Pancreas (tissue), 10 donors: ENCODE measurements at regions not wholly inside any gene's neighbourhood (a gene's known extent, or its start where the extent isn't known, plus 50 kb on each side); places are given as distances from the start of the nearest gene placed in this dataset.

Experiments
- ATAC-seq, 4 donors: fragments of 200-7000 bp; cut with Tn5 transposase; one replicate each; pipeline versions ENCODE4 v1.8.0 to v1.9.1; 2020; ENCODE audit warnings: mild to moderate bottlenecking in 4 of 4, moderate library complexity in 4 of 4
- DNase-seq, 6 donors: peaks; one replicate each; pipeline ENCODE4 v3.0.0-alpha.2; 2020
- FAIRE-seq: peaks from 2 replicates; lab custom pipeline; 2012; peaks lifted over from hg19 to GRCh38; lab: Jason Lieb, UNC
- H3K27ac ChIP-seq, 4 donors: fragments of 200-600 bp; sonication (generic); 1 replicate in 3 of 4; 2 replicates in 1 of 4; pipeline versions ENCODE4 v1.5.0 to v1.8.0; 2020
- H3K27me3 ChIP-seq, 4 donors: fragments of 200-600 bp; one replicate each; pipeline ENCODE4 v1.8.0; 2021
- H3K36me3 ChIP-seq, 3 donors: fragments of 200-600 bp; sonication (generic) in 1 of 3; one replicate each; pipeline versions ENCODE4 v1.5.0 to v1.8.0; 2020 to 2021
- H3K4me1 ChIP-seq, 3 donors: fragments of 200-600 bp; one replicate each; pipeline ENCODE4 v1.8.0; 2021
- H3K4me3 ChIP-seq, 4 donors: fragments of 200-600 bp; sonication (generic) in 2 of 4; one replicate each; pipeline versions ENCODE4 v1.5.0 to v1.8.0; 2020 to 2021
- H3K9me3 ChIP-seq, 4 donors: fragments of 200-600 bp; one replicate each; pipeline ENCODE4 v1.8.0; 2021
- WGBS, 2 donors: extraction: QIAGEN DNeasy Blood & Tissue Kit; methylation state at CpG; one replicate each; pipeline ENCODE4 v1.1.7; 2013; 5-methylcytosine and 5-hydroxymethylcytosine counted together
- intact Hi-C, 3 donors: fragments of 100-400 bp; cut with DNase I; formaldehyde crosslinking; loops; one replicate each; pipeline versions ENCODE4 v1.11.1 to v1.14.2; 2022
- TF ChIP-seq, protein P1 (sequence below), 4 donors: fragments of 200-600 bp; sonication (generic) in 3 of 4; IDR thresholded peaks; one replicate each; pipeline versions ENCODE4 v1.5.0 to v1.8.0; 2021; ENCODE audit warnings: antibody characterized with exemption in 4 of 4
- donor health status: healthy with polysubstance abuse.
- donor health status: DM: no; HTN: no; CAD: no; lungs with moderate emphysema.
- donor health status: DM: no; HTN: no; CAD: no.
- donor health status: control.
- donor health status: control.
- donor health status: Bipolar disorder and iron deficiency.
- donor health status: DM: yes; HTN: yes; CAD: no.
- donor health status: DM: no; HTN: no; CAD: no.
- donor health status: DM: no; HTN: no; CAD: no.
- donor health status: DM: yes; HTN: yes; CAD: no.

DNA sequence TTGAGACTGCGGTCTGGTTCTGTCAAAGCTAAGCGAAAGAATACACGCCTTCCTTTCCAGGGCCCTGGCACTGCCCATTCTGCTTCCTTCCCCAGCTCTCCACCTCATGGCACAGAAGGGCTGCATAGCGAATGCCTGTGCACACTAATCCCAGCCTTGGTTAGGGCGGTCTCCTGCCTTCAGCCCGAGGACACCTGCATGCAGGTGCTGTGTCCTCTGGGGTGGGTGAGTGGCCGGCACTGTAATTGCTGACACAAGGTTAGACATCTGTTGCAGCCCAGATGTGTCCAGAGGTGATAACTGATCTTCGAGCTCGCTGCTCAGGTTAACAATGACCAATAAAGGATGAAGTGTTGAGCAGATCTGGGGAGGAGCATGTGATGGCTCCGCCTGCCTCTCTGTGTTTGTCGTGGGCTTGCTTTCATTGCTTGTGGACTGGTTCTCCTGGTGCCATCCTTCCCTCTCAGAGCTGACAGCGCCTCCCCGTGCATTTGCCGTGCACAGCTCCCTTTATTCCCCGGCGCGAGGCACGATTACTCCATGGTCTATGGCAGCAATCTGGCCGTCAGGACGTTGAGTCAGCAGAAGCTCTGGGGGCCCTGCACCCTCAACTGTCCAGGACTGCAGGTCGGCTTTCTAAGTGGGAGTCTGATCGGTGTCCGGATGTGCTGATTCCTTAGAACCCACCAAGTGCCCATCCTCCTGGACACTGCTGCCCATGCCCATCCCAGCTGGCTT, 1088.2 kb downstream of the BRD1 start:
- no peaks in the 10 kb centered on the region for H3K27me3 ChIP-seq
- intact Hi-C loops: no loop called here
- ATAC-seq: no peak
- DNase-seq: no peak
- no peak for FAIRE-seq
- no peak overlapping the region for H3K27ac ChIP-seq
- no peaks in the 10 kb centered on the region for H3K9me3 ChIP-seq
- TF ChIP-seq, protein P1, sequence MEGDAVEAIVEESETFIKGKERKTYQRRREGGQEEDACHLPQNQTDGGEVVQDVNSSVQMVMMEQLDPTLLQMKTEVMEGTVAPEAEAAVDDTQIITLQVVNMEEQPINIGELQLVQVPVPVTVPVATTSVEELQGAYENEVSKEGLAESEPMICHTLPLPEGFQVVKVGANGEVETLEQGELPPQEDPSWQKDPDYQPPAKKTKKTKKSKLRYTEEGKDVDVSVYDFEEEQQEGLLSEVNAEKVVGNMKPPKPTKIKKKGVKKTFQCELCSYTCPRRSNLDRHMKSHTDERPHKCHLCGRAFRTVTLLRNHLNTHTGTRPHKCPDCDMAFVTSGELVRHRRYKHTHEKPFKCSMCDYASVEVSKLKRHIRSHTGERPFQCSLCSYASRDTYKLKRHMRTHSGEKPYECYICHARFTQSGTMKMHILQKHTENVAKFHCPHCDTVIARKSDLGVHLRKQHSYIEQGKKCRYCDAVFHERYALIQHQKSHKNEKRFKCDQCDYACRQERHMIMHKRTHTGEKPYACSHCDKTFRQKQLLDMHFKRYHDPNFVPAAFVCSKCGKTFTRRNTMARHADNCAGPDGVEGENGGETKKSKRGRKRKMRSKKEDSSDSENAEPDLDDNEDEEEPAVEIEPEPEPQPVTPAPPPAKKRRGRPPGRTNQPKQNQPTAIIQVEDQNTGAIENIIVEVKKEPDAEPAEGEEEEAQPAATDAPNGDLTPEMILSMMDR (IDR thresholded peaks at IDR 0.05): no peak
- WGBS, 2 donors: 71 to 75% methylated on average over 23 of the region's 23 CpGs
- H3K36me3 ChIP-seq: no peaks in the 10 kb centered on the region
- no peak overlapping the region for H3K4me3 ChIP-seq
- no peaks in the 10 kb centered on the region for H3K4me1 ChIP-seq

DNA sequence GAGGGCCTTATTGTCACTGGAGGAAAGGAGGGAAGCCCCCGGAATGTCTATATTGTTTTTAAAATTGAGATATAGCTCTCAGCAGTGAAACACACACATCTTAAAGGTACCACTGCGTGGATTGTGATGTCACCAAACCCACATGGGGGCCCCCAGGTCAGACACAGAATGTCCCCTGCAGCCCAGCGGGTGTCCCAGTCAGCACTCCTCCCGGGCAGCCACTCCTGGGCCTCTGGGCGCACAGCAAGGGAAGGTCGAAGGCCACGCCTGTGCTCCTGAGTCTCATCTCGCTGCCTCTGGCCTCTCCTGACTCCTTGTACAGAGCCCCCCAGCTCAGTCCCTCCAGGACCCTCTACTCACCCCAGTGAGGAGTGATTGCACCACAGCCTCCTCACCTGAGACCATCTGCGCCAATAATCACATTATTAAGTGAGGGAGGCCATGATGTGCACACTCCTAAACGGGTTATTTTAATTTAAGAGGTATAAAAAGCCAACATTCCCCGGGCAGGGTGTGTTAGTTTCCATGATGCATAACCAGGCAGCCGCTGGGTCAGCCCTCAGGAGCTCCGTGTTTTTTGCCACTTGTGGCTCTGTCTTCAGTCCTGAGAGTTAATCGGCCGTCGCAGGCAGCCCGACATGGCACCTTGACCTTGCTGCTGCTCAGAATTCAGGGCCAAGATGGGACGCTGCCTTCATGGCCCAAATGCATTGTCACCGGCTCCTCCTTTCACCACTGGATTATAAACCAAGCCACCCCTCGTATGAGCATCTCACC, 1089.3 kb downstream of the BRD1 start:
- intact Hi-C loops: no loop called here
- Histone ChIP-seq H3K9me3 (no peaks in the 10 kb centered on the region), H3K27ac (no peak overlapping the region), H3K4me3 (no peak overlapping the region), H3K4me1 (no peaks in the 10 kb centered on the region), H3K27me3 (no peaks in the 10 kb centered on the region), H3K36me3 (no peaks in the 10 kb centered on the region)
- no peak for FAIRE-seq
- TF ChIP-seq, protein P1 (IDR thresholded peaks at IDR 0.05): no peak
- no peak for ATAC-seq
- 61 to 75% methylated on average over 20 of the region's 20 CpGs for WGBS, 2 donors
- no peak for DNase-seq

DNA sequence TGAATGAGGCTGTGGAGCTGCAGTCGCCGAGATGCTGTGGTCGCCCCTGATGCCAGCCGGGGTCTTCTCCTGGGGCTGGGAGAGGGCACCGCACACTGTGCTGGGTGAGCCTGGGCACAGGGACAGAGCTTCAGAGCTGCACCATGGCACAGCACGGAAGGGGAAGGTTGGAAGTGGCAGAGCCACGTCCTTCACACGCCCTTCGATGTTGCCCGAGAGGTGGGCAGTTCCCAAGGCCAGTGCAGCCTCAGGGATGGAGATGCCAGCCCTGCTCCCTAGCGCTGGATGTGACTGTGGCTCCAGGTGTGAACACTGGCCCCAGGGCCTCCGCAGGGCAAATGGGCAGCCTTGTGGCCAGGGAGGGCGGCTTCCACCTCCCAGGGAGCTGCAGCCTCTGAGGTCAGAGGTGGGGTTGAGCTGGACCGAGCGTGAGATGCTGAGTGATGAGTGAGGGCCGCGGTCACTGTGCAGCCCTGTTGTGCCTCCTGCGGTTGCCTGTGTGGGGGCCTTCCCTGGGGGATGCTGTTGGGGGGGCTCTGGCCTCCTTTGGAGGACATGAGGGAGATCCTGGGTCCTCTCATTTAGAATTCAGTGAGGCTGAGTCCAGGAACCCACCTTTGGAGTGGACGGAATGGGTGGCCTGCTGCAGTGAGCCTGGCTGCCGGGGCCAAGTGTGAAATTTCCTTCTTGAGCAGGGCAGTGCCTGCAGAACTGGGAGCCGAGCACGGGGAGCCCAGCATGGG, 1090.0 kb downstream of the BRD1 start:
- H3K4me3 ChIP-seq: no peak overlapping the region
- H3K36me3 ChIP-seq: no peaks in the 10 kb centered on the region
- no peaks in the 10 kb centered on the region for H3K9me3 ChIP-seq
- no peak for FAIRE-seq
- WGBS, 2 donors: 70 to 72% methylated on average over 22 of the region's 22 CpGs
- ATAC-seq: no peak
- intact Hi-C loops: no loop called here
- H3K27ac ChIP-seq: no peak overlapping the region
- TF ChIP-seq, protein P1 (IDR thresholded peaks at IDR 0.05): no peak
- no peak for DNase-seq
- no peaks in the 10 kb centered on the region for H3K4me1 ChIP-seq
- H3K27me3 ChIP-seq: no peaks in the 10 kb centered on the region

DNA sequence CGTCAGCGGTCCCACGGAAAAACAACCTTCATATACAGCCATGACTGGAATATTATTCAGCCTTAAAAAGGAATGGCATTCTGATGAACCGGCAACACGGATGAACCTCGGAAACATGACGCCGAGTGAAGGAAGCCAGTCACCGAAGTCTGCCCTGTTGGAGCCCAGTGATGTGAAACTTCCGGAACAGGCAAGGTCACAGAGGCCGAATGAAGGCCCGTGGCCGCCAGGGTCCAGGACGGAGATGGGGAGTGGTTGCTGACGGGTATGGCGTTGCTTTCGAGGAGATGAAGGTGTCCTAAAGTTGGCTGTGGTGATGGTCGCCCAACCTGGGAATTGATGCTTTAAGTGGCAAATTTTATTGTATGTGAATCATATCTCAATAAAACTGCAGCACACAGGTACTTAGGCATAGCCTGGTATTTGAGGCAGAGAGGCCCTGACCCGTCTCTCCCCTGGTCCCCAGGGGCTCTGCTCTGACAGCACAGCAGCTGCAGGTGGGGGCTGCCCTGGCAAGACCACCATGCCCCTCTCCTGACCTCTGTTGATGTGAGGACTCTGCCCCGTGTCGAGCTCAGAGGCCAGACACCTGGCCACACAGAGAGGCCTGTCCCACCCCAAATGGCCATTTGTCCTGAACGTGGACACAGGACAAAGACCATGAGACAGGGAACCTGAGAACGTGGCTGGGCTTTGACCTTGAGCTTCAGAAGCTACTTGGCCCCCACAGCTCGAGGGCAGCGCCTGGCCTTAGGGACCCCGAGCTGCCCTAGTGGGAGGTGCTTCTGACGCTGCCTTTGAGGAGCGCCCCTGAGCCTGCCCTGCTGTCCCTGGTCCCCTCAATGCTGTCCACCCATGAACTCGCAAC, 1090.8 kb downstream of the BRD1 start:
- Histone ChIP-seq H3K9me3 (no peaks in the 10 kb centered on the region), H3K27me3 (no peaks in the 10 kb centered on the region), H3K4me1 (no peaks in the 10 kb centered on the region), H3K4me3 (no peak overlapping the region), H3K27ac (no peak overlapping the region), H3K36me3 (no peaks in the 10 kb centered on the region)
- TF ChIP-seq, protein P1 (IDR thresholded peaks at IDR 0.05): no peak
- no peak for FAIRE-seq
- no peak for ATAC-seq
- peak in 1 of 6 donors; percentile 35 for DNase-seq
- WGBS, 2 donors: 68 to 78% methylated on average over 29 of the region's 29 CpGs
- intact Hi-C loops: no loop called here
